ENCODE measurements at regions not wholly inside any gene's neighbourhood (a gene's known extent, or its start where the extent isn't known, plus 50 kb on each side); places are given as distances from the start of the nearest gene placed in this dataset.
A peak's percentile ranks its signal among the peaks of the same experiment; 100 is the strongest.

- Mint-ChIP-seq H3K4me3 (no peak overlapping the region), H3K27ac (no peak overlapping the region), H3K4me1 (peaks cover 29% of the 10 kb centered on the region), H3K27me3 (ENCODE audit: insufficient read depth, low read depth, poor library complexity) (no peaks in the 10 kb centered on the region), H3K9me3 (no peaks in the 10 kb centered on the region), H3K36me3 (ENCODE audit: low read depth) (no peaks in the 10 kb centered on the region; the same call in 2 of the 3 replicates)
- TF ChIP-seq ZNF462 (CRISPR knock-in tag; IDR thresholded peaks at IDR 0.05) (no peak), NANOG (IDR thresholded peaks at IDR 0.05; ENCODE audit: borderline replicate concordance) (no peak), ETS1 (IDR thresholded peaks at IDR 0.05) (no peak), EZH2phosphoT487 (IDR thresholded peaks at IDR 0.05; ENCODE audit: unreplicated experiment) (no peak), CREB1 (CRISPR knock-in tag; IDR thresholded peaks at IDR 0.05; ENCODE audit: low read depth) (no peak), ZNF331 (CRISPR knock-in tag; IDR thresholded peaks at IDR 0.05; ENCODE audit: low read depth) (no peak), CTCF (conservative IDR thresholded peaks at IDR 0.05; ENCODE audit: low read depth in 2 of 2) (no peak), ZNF114 (CRISPR knock-in tag; IDR thresholded peaks at IDR 0.05) (no peak), EZH2 (IDR thresholded peaks at IDR 0.05; ENCODE audit: low read depth, unreplicated experiment) (no peak), JUNB (IDR thresholded peaks at IDR 0.05; ENCODE audit: unreplicated experiment) (no peak), STAT1 (IDR thresholded peaks at IDR 0.05; ENCODE audit: unreplicated experiment) (no peak), REST (IDR thresholded peaks at IDR 0.05; ENCODE audit: unreplicated experiment) (no peak)
- Histone ChIP-seq H3K4me2 (no peak overlapping the region), H3K4me3 (no peak overlapping the region), H3K27me3 (ENCODE audit: insufficient read depth) (no peaks in the 10 kb centered on the region), H4K20me1 (replicated peaks; ENCODE audit: insufficient read depth) (no peaks in the 10 kb centered on the region), H3K79me2 (replicated peaks; ENCODE audit: insufficient read depth) (no peaks in the 10 kb centered on the region), H3F3A (replicated peaks; ENCODE audit: low read depth) (no peaks in the 10 kb centered on the region), H3K9me2 (ENCODE audit: insufficient read depth) (no peaks in the 10 kb centered on the region), H3K27ac (ENCODE audit: low read depth) (no peak overlapping the region), H3K36me3 (ENCODE audit: insufficient read depth) (no peaks in the 10 kb centered on the region), H3K4me1 (ENCODE audit: insufficient read depth) (peaks cover 10% of the 10 kb centered on the region), H2AFZ (no peak overlapping the region)
- ATAC-seq (peak; percentile 75), DNase-seq (ENCODE audit: low spot score) (peak; percentile 42)
These were observed 88.6 kb upstream of the IL1RAPL1 start for GRCh38 chrX:28498658-28499057.
